GM12873 (cell line): ENCODE measurements at regions not wholly inside any gene's neighbourhood (a gene's known extent, or its start where the extent isn't known, plus 50 kb on each side); places are given as distances from the start of the nearest gene placed in this dataset.

Experiments
- CTCF ChIP-seq: IDR thresholded peaks from 2 replicates; pipeline ENCODE4 v1.5.1; 2012; ENCODE audit warnings: low read depth, mild to moderate bottlenecking, moderate library complexity, low read length, control low read depth; ENCODE audit not compliant: insufficient read depth; ENCODE audit errors: missing control alignments

GRCh38 chr10:65204999-65205398 lies 1683.8 kb downstream of the REEP3 start:
- no peak for TF ChIP-seq CTCF

- TF ChIP-seq CTCF: no peak
These were observed 1692.0 kb downstream of the REEP3 start for GRCh38 chr10:65213170-65213569.

GRCh38 chr10:65219444-65219843 lies 1698.2 kb downstream of the REEP3 start:
- no peak for TF ChIP-seq CTCF

- no peak for TF ChIP-seq CTCF
These were observed 1694.7 kb upstream of the LRRTM3 start for GRCh38 chr10:65231148-65231547.

GRCh38 chr10:65234261-65234660 lies 1691.6 kb upstream of the LRRTM3 start:
- no peak for TF ChIP-seq CTCF

- no peak for TF ChIP-seq CTCF
These were observed 1690.6 kb upstream of the LRRTM3 start for GRCh38 chr10:65235266-65235665.

GRCh38 chr10:65235846-65236245 lies 1690.0 kb upstream of the LRRTM3 start:
- no peak for TF ChIP-seq CTCF
